OCI-LY7 (cell line): ENCODE measurements at regions not wholly inside any gene's neighbourhood (a gene's known extent, or its start where the extent isn't known, plus 50 kb on each side); places are given as distances from the start of the nearest gene placed in this dataset.

Experiments used
- CTCF ChIP-seq: fragments of 200-600 bp; sonication (generic); conservative IDR thresholded peaks from 2 replicates; pipeline ENCODE4 v1.5.1; 2014; ENCODE audit warnings: mild to moderate bottlenecking, antibody characterized with exemption, low read length, moderate library complexity, mixed read lengths
- EZH2phosphoT487 ChIP-seq: fragments of 200-600 bp; sonication (generic); IDR thresholded peaks from 2 replicates; pipeline ENCODE4 v1.6.1; 2018; ENCODE audit warnings: low read depth, borderline replicate concordance, mild to moderate bottlenecking, mixed run types, antibody characterized with exemption, low read length, moderate library complexity, mixed read lengths

GRCh38 chr4:176011529-176011928 is 54.1 kb upstream of the WDR17 start:
- TF ChIP-seq CTCF (no peak), EZH2phosphoT487 (no peak)
